Muscle layer of duodenum (tissue), 2 donors: ENCODE measurements at regions not wholly inside any gene's neighbourhood (a gene's known extent, or its start where the extent isn't known, plus 50 kb on each side); places are given as distances from the start of the nearest gene placed in this dataset.

Experiments
- H3K27ac ChIP-seq: one replicate; pipeline ENCODE4 v1.7.0; 2013; ENCODE audit warnings: mild to moderate bottlenecking, low read length
- H3K27me3 ChIP-seq: one replicate; pipeline ENCODE4 v1.7.0; 2013; ENCODE audit warnings: low read depth, mild to moderate bottlenecking, control low read depth, low read length
- H3K36me3 ChIP-seq, 2 donors: one replicate each; pipeline ENCODE4 v1.7.0; 2013; ENCODE audit warnings: low read length in 2 of 2, control low read depth in 1 of 2, mild to moderate bottlenecking in 1 of 2; ENCODE audit not compliant: insufficient read depth in 2 of 2, control insufficient read depth in 1 of 2
- H3K4me1 ChIP-seq, 2 donors: one replicate each; pipeline ENCODE4 v1.7.0; 2013; ENCODE audit warnings: low read length in 2 of 2, mild to moderate bottlenecking in 2 of 2, control low read depth in 1 of 2, moderate library complexity in 1 of 2; ENCODE audit not compliant: insufficient read depth in 2 of 2, control insufficient read depth in 1 of 2
- H3K4me3 ChIP-seq, 2 donors: one replicate each; pipeline ENCODE4 v1.7.0; 2013; ENCODE audit warnings: low read length in 2 of 2, low read depth in 1 of 2, mild to moderate bottlenecking in 1 of 2
- H3K9me3 ChIP-seq, 2 donors: one replicate each; pipeline ENCODE4 v1.7.0; 2013; ENCODE audit warnings: low read length in 2 of 2, control low read depth in 1 of 2, mild to moderate bottlenecking in 1 of 2; ENCODE audit not compliant: control insufficient read depth in 1 of 2
- donor health status: healthy.

- Histone ChIP-seq H3K9me3 (no peaks in the 10 kb centered on the region), H3K36me3 (no peaks in the 10 kb centered on the region), H3K4me1 (no peaks in the 10 kb centered on the region), H3K4me3 (no peak overlapping the region), H3K27me3 (no peaks in the 10 kb centered on the region), H3K27ac (no peak overlapping the region)
Measured at GRCh38 chr15:93809516-93809915, 421.8 kb upstream of the MCTP2 start.

GRCh38 chr15:93803421-93804152, 427.8 kb upstream of the MCTP2 start:
- Histone ChIP-seq H3K27me3 (no peaks in the 10 kb centered on the region), H3K36me3 (no peaks in the 10 kb centered on the region), H3K9me3 (no peaks in the 10 kb centered on the region), H3K27ac (no peak overlapping the region), H3K4me1 (no peaks in the 10 kb centered on the region), H3K4me3 (no peak overlapping the region)

GRCh38 chr15:93801206-93801605, 430.2 kb upstream of the MCTP2 start:
- no peak overlapping the region for H3K27ac ChIP-seq
- no peaks in the 10 kb centered on the region for H3K4me1 ChIP-seq
- H3K9me3 ChIP-seq = no peaks in the 10 kb centered on the region
- no peaks in the 10 kb centered on the region for H3K27me3 ChIP-seq
- no peak overlapping the region for H3K4me3 ChIP-seq
- H3K36me3 ChIP-seq = no peaks in the 10 kb centered on the region

GRCh38 chr15:93800805-93801204, 430.6 kb upstream of the MCTP2 start:
- H3K36me3 ChIP-seq = no peaks in the 10 kb centered on the region
- no peaks in the 10 kb centered on the region for H3K4me1 ChIP-seq
- H3K4me3 ChIP-seq = no peak overlapping the region
- no peaks in the 10 kb centered on the region for H3K9me3 ChIP-seq
- no peak overlapping the region for H3K27ac ChIP-seq
- H3K27me3 ChIP-seq = no peaks in the 10 kb centered on the region

- H3K4me3 ChIP-seq = no peak overlapping the region
- no peaks in the 10 kb centered on the region for H3K27me3 ChIP-seq
- no peaks in the 10 kb centered on the region for H3K4me1 ChIP-seq
- H3K36me3 ChIP-seq = no peaks in the 10 kb centered on the region
- peaks cover 0 to 4% of the 10 kb centered on the region in 2 donors for H3K9me3 ChIP-seq
- no peak overlapping the region for H3K27ac ChIP-seq
Measured at GRCh38 chr15:93789441-93789840, 441.9 kb upstream of the MCTP2 start.

GRCh38 chr15:93780073-93780472, 451.3 kb upstream of the MCTP2 start:
- no peak overlapping the region for H3K27ac ChIP-seq
- H3K9me3 ChIP-seq = no peaks in the 10 kb centered on the region
- no peaks in the 10 kb centered on the region for H3K36me3 ChIP-seq
- no peaks in the 10 kb centered on the region for H3K27me3 ChIP-seq
- no peaks in the 10 kb centered on the region for H3K4me1 ChIP-seq
- no peak overlapping the region for H3K4me3 ChIP-seq

- no peak overlapping the region for H3K27ac ChIP-seq
- no peak overlapping the region for H3K4me3 ChIP-seq
- H3K4me1 ChIP-seq = no peaks in the 10 kb centered on the region
- no peaks in the 10 kb centered on the region for H3K36me3 ChIP-seq
- H3K27me3 ChIP-seq = no peaks in the 10 kb centered on the region
- H3K9me3 ChIP-seq = no peaks in the 10 kb centered on the region
Measured at GRCh38 chr15:93779341-93779740, 452.0 kb upstream of the MCTP2 start.

GRCh38 chr15:93771196-93772030, 459.9 kb upstream of the MCTP2 start:
- Histone ChIP-seq H3K27ac (no peak overlapping the region), H3K4me3 (no peak overlapping the region), H3K27me3 (no peaks in the 10 kb centered on the region), H3K36me3 (no peaks in the 10 kb centered on the region), H3K9me3 (no peaks in the 10 kb centered on the region), H3K4me1 (no peaks in the 10 kb centered on the region)

GRCh38 chr15:93770788-93771187, 460.6 kb upstream of the MCTP2 start:
- Histone ChIP-seq H3K36me3 (no peaks in the 10 kb centered on the region), H3K9me3 (no peaks in the 10 kb centered on the region), H3K27me3 (no peaks in the 10 kb centered on the region), H3K4me1 (no peaks in the 10 kb centered on the region), H3K27ac (no peak overlapping the region), H3K4me3 (no peak overlapping the region)

GRCh38 chr15:93762036-93762435, 469.3 kb upstream of the MCTP2 start:
- Histone ChIP-seq H3K9me3 (peaks cover 0 to 3% of the 10 kb centered on the region in 2 donors), H3K4me1 (no peaks in the 10 kb centered on the region), H3K36me3 (no peaks in the 10 kb centered on the region), H3K27me3 (no peaks in the 10 kb centered on the region), H3K4me3 (no peak overlapping the region), H3K27ac (no peak overlapping the region)

- H3K4me3 ChIP-seq = no peak overlapping the region
- H3K36me3 ChIP-seq = no peaks in the 10 kb centered on the region
- H3K27me3 ChIP-seq = no peaks in the 10 kb centered on the region
- peaks cover 0 to 4% of the 10 kb centered on the region in 2 donors for H3K9me3 ChIP-seq
- H3K27ac ChIP-seq = no peak overlapping the region
- no peaks in the 10 kb centered on the region for H3K4me1 ChIP-seq
Measured at GRCh38 chr15:93759629-93760028, 471.7 kb upstream of the MCTP2 start.
